SK-N-SH (cell line): ENCODE measurements at regions not wholly inside any gene's neighbourhood (a gene's known extent, or its start where the extent isn't known, plus 50 kb on each side); places are given as distances from the start of the nearest gene placed in this dataset.

Experiments
- CTCF ChIA-PET: fragments of 300-600, 350-600 bp; formaldehyde crosslinking; extraction: SDS; loops from one replicate; lab custom pipeline; 2021; lab: Yijun Ruan, JAX
- POLR2A ChIA-PET: fragments of 350-600 bp; sonication (Branson Sonifier 250); formaldehyde crosslinking; extraction: SDS; loops from one replicate; lab custom pipeline; 2020; ENCODE audit warnings: antibody characterized with exemption, inconsistent platforms; lab: Yijun Ruan, JAX
- DNase-seq: peaks from one replicate; pipeline ENCODE4 v3.0.0; 2012
- H2AFZ ChIP-seq: fragments of 200-600 bp; sonication (generic); 2 replicates; pipeline ENCODE4 v1.8.1; 2016; ENCODE audit warnings: antibody characterized with exemption, mild to moderate bottlenecking, low read depth
- H3F3A ChIP-seq: fragments of 200-600 bp; sonication (generic); replicated peaks from 2 replicates; pipeline ENCODE3; 2016; ENCODE audit warnings: antibody characterized with exemption, mild to moderate bottlenecking; ENCODE audit not compliant: insufficient read depth
- H3K27ac ChIP-seq, 2 experiments: fragments of 200-500 bp in 1 of 2; fragments of 200-600 bp in 1 of 2; sonication (Bioruptor generic) in 1 of 2; sonication (generic), shearing (Covaris generic) in 1 of 2; 2 replicates each; pipeline versions ENCODE4 v1.5.1 to v1.6.1; 2014 to 2016; ENCODE audit warnings: low read depth in 2 of 2, inconsistent platforms in 1 of 2, low read length in 1 of 2, mild to moderate bottlenecking in 1 of 2, mixed read lengths in 1 of 2
- H3K27me3 ChIP-seq: fragments of 200-600 bp; sonication (generic), shearing (Covaris generic); 2 replicates; pipeline ENCODE4 v1.6.1; 2016; ENCODE audit warnings: mixed run types; ENCODE audit not compliant: insufficient read depth
- H3K36me3 ChIP-seq, 2 experiments: fragments of 200-500 bp in 1 of 2; fragments of 200-600 bp in 1 of 2; sonication (Bioruptor generic) in 1 of 2; sonication (generic) in 1 of 2; replicated peaks in 1 of 2; 2 replicates each; pipeline versions ENCODE3 to v1.5.1; 2014 to 2016; ENCODE audit warnings: low read length in 1 of 2, mild to moderate bottlenecking in 1 of 2; ENCODE audit not compliant: insufficient read depth in 2 of 2, control insufficient read depth in 1 of 2
- H3K4me1 ChIP-seq, 2 experiments: fragments of 200-500 bp in 1 of 2; fragments of 200-600 bp in 1 of 2; sonication (Bioruptor generic) in 1 of 2; sonication (generic), shearing (Covaris generic) in 1 of 2; 2 replicates each; pipeline versions ENCODE4 v1.5.1 to v1.6.1; 2014 to 2016; ENCODE audit warnings: low read depth in 1 of 2, low read length in 1 of 2, mixed run types in 1 of 2; ENCODE audit not compliant: insufficient read depth in 2 of 2, control insufficient read depth in 1 of 2
- H3K4me2 ChIP-seq: fragments of 200-600 bp; sonication (generic), shearing (Covaris generic); 2 replicates; pipeline ENCODE4 v1.6.1; 2017; ENCODE audit warnings: mixed run types
- H3K4me3 ChIP-seq, 2 experiments: fragments of 200-500 bp in 1 of 2; fragments of 200-600 bp in 1 of 2; sonication (Bioruptor generic) in 1 of 2; sonication (generic), shearing (Covaris generic) in 1 of 2; 2 replicates each; pipeline versions ENCODE4 v1.5.1 to v1.8.1; 2014 to 2016; ENCODE audit warnings: low read depth in 2 of 2, inconsistent platforms in 1 of 2, low read length in 1 of 2, mild to moderate bottlenecking in 1 of 2, mixed read lengths in 1 of 2, moderate library complexity in 1 of 2
- H3K79me2 ChIP-seq: fragments of 200-600 bp; sonication (generic); 2 replicates; pipeline ENCODE4 v1.8.1; 2017; ENCODE audit warnings: mild to moderate bottlenecking; ENCODE audit not compliant: insufficient read depth
- H3K9ac ChIP-seq: fragments of 200-600 bp; sonication (generic); 2 replicates; pipeline ENCODE4 v1.6.1; 2017; ENCODE audit warnings: mixed run types
- H3K9me2 ChIP-seq: fragments of 200-600 bp; sonication (generic); 2 replicates; pipeline ENCODE4 v1.6.1; 2017; ENCODE audit warnings: mixed run types
- H3K9me3 ChIP-seq: fragments of 200-600 bp; sonication (generic); 2 replicates; pipeline ENCODE4 v1.6.1; 2017; ENCODE audit warnings: mixed run types, mild to moderate bottlenecking, moderate library complexity
- H4K20me1 ChIP-seq: fragments of 200-600 bp; sonication (generic); 2 replicates; pipeline ENCODE4 v1.6.1; 2017; ENCODE audit warnings: mild to moderate bottlenecking, mixed run types; ENCODE audit not compliant: insufficient read depth
- CHD2 ChIP-seq: fragments of 150-350 bp; IDR thresholded peaks from 2 replicates; pipeline ENCODE4 v1.6.1; 2018; ENCODE audit warnings: low read length; ENCODE audit not compliant: partially characterized antibody
- EP300 ChIP-seq, 2 experiments: IDR thresholded peaks; 2 replicates each; pipeline versions ENCODE4 v1.4.0 to v1.6.1; 2012; ENCODE audit warnings: borderline replicate concordance in 1 of 2, low read depth in 1 of 2, low read length in 1 of 2
- FOXM1 ChIP-seq: IDR thresholded peaks from 2 replicates; pipeline ENCODE4 v1.4.0; 2012; ENCODE audit warnings: low read depth, mild to moderate bottlenecking
- IRF3 ChIP-seq: fragments of 150-350 bp; IDR thresholded peaks from 2 replicates; pipeline ENCODE4 v1.6.1; 2016; ENCODE audit warnings: mild to moderate bottlenecking, low read depth, low read length
- JUND ChIP-seq: IDR thresholded peaks from 2 replicates; pipeline ENCODE4 v1.4.0; 2012
- NRF1 ChIP-seq: IDR thresholded peaks from 2 replicates; pipeline ENCODE4 v1.6.1; 2012; ENCODE audit warnings: low read depth, mild to moderate bottlenecking, low read length
- RXRA ChIP-seq: IDR thresholded peaks from 2 replicates; pipeline ENCODE4 v1.4.0; 2012; ENCODE audit warnings: low read depth, mild to moderate bottlenecking, borderline replicate concordance
- SIN3A ChIP-seq: IDR thresholded peaks from 2 replicates; pipeline ENCODE4 v1.6.1; 2012; ENCODE audit warnings: low read depth, mild to moderate bottlenecking, low read length, moderate library complexity, borderline replicate concordance
- TAF1 ChIP-seq: IDR thresholded peaks from 2 replicates; pipeline ENCODE4 v1.6.1; 2012; ENCODE audit warnings: low read depth, mild to moderate bottlenecking, low read length, moderate library complexity, borderline replicate concordance
- TCF12 ChIP-seq: IDR thresholded peaks from 2 replicates; pipeline ENCODE4 v1.4.0; 2012
- USF1 ChIP-seq: IDR thresholded peaks from 2 replicates; pipeline ENCODE4 v1.4.0; 2012; ENCODE audit warnings: low read depth, borderline replicate concordance
- YY1 ChIP-seq: IDR thresholded peaks from 2 replicates; pipeline ENCODE4 v1.4.0; 2012; ENCODE audit warnings: low read depth, mild to moderate bottlenecking
- whole genome bisulfite sequencing: methylation state at CpG from one replicate; pipeline ENCODE4 v1.1.6; 2017; ENCODE audit warnings: low lambda C conversion rate; 5-methylcytosine and 5-hydroxymethylcytosine counted together
- TF ChIP-seq, protein P1 (sequence below): fragments of 200-600 bp; sonication (generic); IDR thresholded peaks from 2 replicates; pipeline ENCODE4 v1.6.1; 2017; ENCODE audit warnings: antibody characterized with exemption, mild to moderate bottlenecking, moderate library complexity
- TF ChIP-seq, protein P2 (sequence below): IDR thresholded peaks from 2 replicates; pipeline ENCODE4; 2012

DNA sequence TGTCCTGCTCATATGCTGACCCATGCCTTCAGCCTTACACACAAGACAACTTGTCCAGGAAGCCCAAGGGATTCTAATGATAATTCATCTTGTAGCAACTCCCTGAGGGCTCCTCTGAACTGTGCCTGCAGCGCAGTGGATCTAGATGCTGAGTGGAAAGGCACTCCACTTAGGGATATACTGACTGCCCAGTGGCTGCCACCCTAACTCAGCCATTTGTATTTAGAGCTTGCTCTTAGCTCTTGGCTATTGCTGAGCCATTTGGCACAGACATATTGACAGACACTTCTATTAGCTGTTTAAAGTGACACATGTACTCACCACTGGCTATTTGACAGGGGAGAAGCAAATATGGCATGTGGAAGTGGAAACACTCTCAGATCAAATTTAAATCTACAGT, 278.3 kb upstream of the SGK1 start:
- Histone ChIP-seq H3K9me2 (no peaks in the 10 kb centered on the region), H3K4me2 (no peak overlapping the region), H3F3A (no peaks in the 10 kb centered on the region), H3K9ac (no peak overlapping the region), H3K27me3 (no peaks in the 10 kb centered on the region), H3K27ac (no peak overlapping the region), H3K79me2 (no peaks in the 10 kb centered on the region), H3K9me3 (no peaks in the 10 kb centered on the region), H3K4me1 (no peaks in the 10 kb centered on the region), H3K36me3 (no peaks in the 10 kb centered on the region), H4K20me1 (no peaks in the 10 kb centered on the region), H2AFZ (no peak overlapping the region), H3K4me3 (no peak overlapping the region)
- no peak for DNase-seq
- 100% methylated on average over 1 of the region's 1 CpG for WGBS
- ChIA-PET CTCF (no interaction called here), POLR2A (no interaction called here)
- no peak for TF ChIP-seq TCF12
- no peak for TF ChIP-seq IRF3
- no peak for TF ChIP-seq FOXM1
- TF ChIP-seq NRF1 = no peak
- TF ChIP-seq, all 33 proteins: peak for 0

DNA sequence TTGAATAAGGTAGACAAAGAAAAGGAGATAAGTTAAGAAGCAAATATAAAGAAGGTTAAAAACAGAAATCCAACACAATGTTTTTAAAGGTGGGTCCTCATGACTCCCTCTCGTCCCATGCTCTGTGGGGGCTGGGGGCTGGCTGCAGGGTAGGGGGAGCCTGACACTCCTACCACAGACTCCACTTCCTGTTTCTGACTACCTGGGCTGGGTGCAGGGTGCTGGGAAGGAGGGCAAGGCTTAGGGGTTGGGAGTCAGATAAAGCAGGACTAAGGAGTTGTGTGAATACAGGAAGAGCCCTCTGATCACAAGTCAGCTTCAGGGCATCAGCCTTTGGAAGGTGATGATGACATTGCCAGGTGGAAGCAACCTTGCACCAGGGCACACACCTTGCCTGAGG, 277.0 kb upstream of the SGK1 start:
- H3K4me1 ChIP-seq = no peaks in the 10 kb centered on the region
- H3K4me3 ChIP-seq = no peak overlapping the region
- TF ChIP-seq, protein P1, sequence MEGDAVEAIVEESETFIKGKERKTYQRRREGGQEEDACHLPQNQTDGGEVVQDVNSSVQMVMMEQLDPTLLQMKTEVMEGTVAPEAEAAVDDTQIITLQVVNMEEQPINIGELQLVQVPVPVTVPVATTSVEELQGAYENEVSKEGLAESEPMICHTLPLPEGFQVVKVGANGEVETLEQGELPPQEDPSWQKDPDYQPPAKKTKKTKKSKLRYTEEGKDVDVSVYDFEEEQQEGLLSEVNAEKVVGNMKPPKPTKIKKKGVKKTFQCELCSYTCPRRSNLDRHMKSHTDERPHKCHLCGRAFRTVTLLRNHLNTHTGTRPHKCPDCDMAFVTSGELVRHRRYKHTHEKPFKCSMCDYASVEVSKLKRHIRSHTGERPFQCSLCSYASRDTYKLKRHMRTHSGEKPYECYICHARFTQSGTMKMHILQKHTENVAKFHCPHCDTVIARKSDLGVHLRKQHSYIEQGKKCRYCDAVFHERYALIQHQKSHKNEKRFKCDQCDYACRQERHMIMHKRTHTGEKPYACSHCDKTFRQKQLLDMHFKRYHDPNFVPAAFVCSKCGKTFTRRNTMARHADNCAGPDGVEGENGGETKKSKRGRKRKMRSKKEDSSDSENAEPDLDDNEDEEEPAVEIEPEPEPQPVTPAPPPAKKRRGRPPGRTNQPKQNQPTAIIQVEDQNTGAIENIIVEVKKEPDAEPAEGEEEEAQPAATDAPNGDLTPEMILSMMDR = no peak
- TF ChIP-seq NRF1 (no peak), JUND (no peak), EP300 (IDR thresholded peaks at IDR 0.05; ENCODE audit: borderline replicate concordance in 1 of 2, low read depth in 1 of 2, low read length in 1 of 2) (no peak), CHD2 (no peak), SIN3A (no peak), RXRA (no peak), TAF1 (no peak), YY1 (no peak), USF1 (no peak)
- TF ChIP-seq, protein P2, sequence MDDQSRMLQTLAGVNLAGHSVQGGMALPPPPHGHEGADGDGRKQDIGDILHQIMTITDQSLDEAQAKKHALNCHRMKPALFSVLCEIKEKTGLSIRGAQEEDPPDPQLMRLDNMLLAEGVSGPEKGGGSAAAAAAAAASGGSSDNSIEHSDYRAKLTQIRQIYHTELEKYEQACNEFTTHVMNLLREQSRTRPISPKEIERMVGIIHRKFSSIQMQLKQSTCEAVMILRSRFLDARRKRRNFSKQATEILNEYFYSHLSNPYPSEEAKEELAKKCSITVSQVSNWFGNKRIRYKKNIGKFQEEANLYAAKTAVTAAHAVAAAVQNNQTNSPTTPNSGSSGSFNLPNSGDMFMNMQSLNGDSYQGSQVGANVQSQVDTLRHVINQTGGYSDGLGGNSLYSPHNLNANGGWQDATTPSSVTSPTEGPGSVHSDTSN = no peak
- H4K20me1 ChIP-seq = no peaks in the 10 kb centered on the region
- WGBS = 100% methylated on average over 1 of the region's 1 CpG
- CTCF ChIA-PET = no interaction called here
- POLR2A ChIA-PET = no interaction called here
- no peaks in the 10 kb centered on the region for H3K9me2 ChIP-seq
- no peaks in the 10 kb centered on the region for H3K79me2 ChIP-seq
- no peak for DNase-seq
- H3K9me3 ChIP-seq = no peaks in the 10 kb centered on the region
- H3K36me3 ChIP-seq = no peaks in the 10 kb centered on the region
- H3K9ac ChIP-seq = no peak overlapping the region
- no peak overlapping the region for H3K27ac ChIP-seq
- peaks cover 6% of the 10 kb centered on the region for H3F3A ChIP-seq
- H3K4me2 ChIP-seq = no peak overlapping the region
- no peaks in the 10 kb centered on the region for H3K27me3 ChIP-seq
- no peak overlapping the region for H2AFZ ChIP-seq
